OCI-LY7 (cell line): ENCODE measurements at regions not wholly inside any gene's neighbourhood (a gene's known extent, or its start where the extent isn't known, plus 50 kb on each side); places are given as distances from the start of the nearest gene placed in this dataset.

Experiments used
- BruUV-seq: library from RNA; stranded (reverse); fragments of 400-500 nt; replicated peaks from 2 replicates; lab custom pipeline; 2021; lab: Mats Ljungman, UMichigan
- CTCF ChIA-PET: fragments of 300-600 bp; sonication (Branson Sonifier 250); formaldehyde crosslinking; loops from one replicate; lab custom pipeline; 2022; ENCODE audit warnings: antibody characterized with exemption; ENCODE audit not compliant: unreplicated experiment; lab: Charles Lee
- POLR2A ChIA-PET: fragments of 300-600 bp; sonication (Branson Sonifier 250); formaldehyde crosslinking; loops from one replicate; lab custom pipeline; 2022; ENCODE audit warnings: antibody characterized with exemption; lab: Charles Lee
- DNase-seq: peaks from one replicate; pipeline ENCODE4 v3.0.0-alpha.2; 2015; ENCODE audit warnings: low spot score
- H2AFZ ChIP-seq: fragments of 200-600 bp; sonication (generic), shearing (Covaris generic); 2 replicates; pipeline ENCODE4 v1.6.1; 2014; ENCODE audit warnings: mild to moderate bottlenecking, antibody characterized with exemption, low read length, moderate library complexity
- H3K27ac ChIP-seq: fragments of 200-600 bp; sonication (generic); 2 replicates; pipeline ENCODE4 v1.5.1; 2014; ENCODE audit warnings: mixed run types, low read depth, mild to moderate bottlenecking, moderate library complexity, low read length, inconsistent platforms; ENCODE audit not compliant: poor library complexity, severe bottlenecking
- H3K36me3 ChIP-seq: fragments of 200-600 bp; sonication (generic); 2 replicates; pipeline ENCODE4 v1.6.1; 2014; ENCODE audit warnings: mild to moderate bottlenecking, antibody characterized with exemption, low read length, moderate library complexity, mixed read lengths; ENCODE audit not compliant: insufficient read depth
- H3K4me1 ChIP-seq: fragments of 200-600 bp; sonication (generic); 2 replicates; pipeline ENCODE4 v1.5.1; 2014; ENCODE audit warnings: mild to moderate bottlenecking, low read length; ENCODE audit not compliant: insufficient read depth, poor library complexity, severe bottlenecking
- H3K4me2 ChIP-seq: fragments of 200-600 bp; sonication (generic); 2 replicates; pipeline ENCODE4 v1.6.1; 2014; ENCODE audit warnings: mild to moderate bottlenecking, low read length
- H3K4me3 ChIP-seq: fragments of 200-600 bp; sonication (generic); 2 replicates; pipeline ENCODE4 v1.5.1; 2014; ENCODE audit warnings: mild to moderate bottlenecking, low read depth, low read length; ENCODE audit not compliant: poor library complexity, severe bottlenecking
- H3K79me2 ChIP-seq: fragments of 200-600 bp; sonication (generic); 2 replicates; pipeline ENCODE4 v1.6.1; 2016; ENCODE audit warnings: low read depth, mild to moderate bottlenecking, low read length, moderate library complexity, mixed read lengths; ENCODE audit not compliant: insufficient read depth
- H3K9me2 ChIP-seq: fragments of 200-600 bp; sonication (generic); 2 replicates; pipeline ENCODE4 v1.6.1; 2016; ENCODE audit warnings: mild to moderate bottlenecking, low read length, mixed read lengths; ENCODE audit not compliant: insufficient read depth
- H3K9me3 ChIP-seq: fragments of 200-600 bp; sonication (generic); 2 replicates; pipeline ENCODE4 v1.6.1; 2014; ENCODE audit warnings: mild to moderate bottlenecking, mixed run types, low read length, mixed read lengths
- H4K20me1 ChIP-seq: fragments of 200-600 bp; sonication (generic); 2 replicates; pipeline ENCODE4 v1.6.1; 2014; ENCODE audit warnings: mild to moderate bottlenecking, antibody characterized with exemption, low read length, moderate library complexity, mixed read lengths; ENCODE audit not compliant: insufficient read depth
- EZH2phosphoT487 ChIP-seq: fragments of 200-600 bp; sonication (generic); IDR thresholded peaks from 2 replicates; pipeline ENCODE4 v1.6.1; 2018; ENCODE audit warnings: low read depth, borderline replicate concordance, mild to moderate bottlenecking, mixed run types, antibody characterized with exemption, low read length, moderate library complexity, mixed read lengths
- intact Hi-C: fragments of 100-400 bp; cut with micrococcal nuclease; formaldehyde crosslinking; loops from one replicate; pipeline ENCODE4 v1.10.0; 2022; ENCODE audit not compliant: unreplicated experiment
- TF ChIP-seq, protein P1 (sequence below): fragments of 200-600 bp; sonication (generic); conservative IDR thresholded peaks from 2 replicates; pipeline ENCODE4 v1.5.1; 2014; ENCODE audit warnings: mild to moderate bottlenecking, antibody characterized with exemption, low read length, moderate library complexity, mixed read lengths

DNA sequence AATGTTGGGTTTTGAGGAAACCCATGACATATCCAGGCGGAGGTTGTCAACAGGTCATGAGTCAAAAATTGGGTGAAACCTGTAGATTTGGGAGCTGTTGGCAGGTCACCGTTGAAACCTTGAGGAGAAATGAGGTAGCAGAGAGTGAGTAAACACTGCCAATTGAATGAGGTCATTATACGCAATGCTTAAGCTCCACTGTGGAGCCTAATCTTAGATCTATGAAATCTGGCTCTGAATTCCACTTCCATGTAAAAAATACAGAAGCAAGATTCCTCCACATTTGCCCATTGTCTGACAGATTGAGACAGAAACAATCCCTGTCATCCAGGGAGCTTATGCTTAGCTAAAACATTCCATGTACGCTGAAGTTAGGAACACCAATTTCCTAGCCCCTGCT is 76.0 kb upstream of the IL6 start:
- BruUV-seq: no TSS peak
- Histone ChIP-seq H3K27ac (no peak overlapping the region), H3K4me3 (no peak overlapping the region), H3K9me3 (peaks cover 8% of the 10 kb centered on the region; the same call in 1 of the 2 replicates), H3K9me2 (no peaks in the 10 kb centered on the region), H3K79me2 (no peaks in the 10 kb centered on the region), H2AFZ (no peak overlapping the region), H3K36me3 (no peaks in the 10 kb centered on the region), H4K20me1 (no peaks in the 10 kb centered on the region), H3K4me2 (no peak overlapping the region), H3K4me1 (no peaks in the 10 kb centered on the region)
- POLR2A ChIA-PET: interaction anchor here (0.6 kb wide), 1 partner anchor 16 kb away, joined by 4 read pairs; no protein-coding TSS in a partner anchor
- intact Hi-C loops: no loop called here
- DNase-seq: no peak
- CTCF ChIA-PET: no interaction called here
- no peak for TF ChIP-seq EZH2phosphoT487
- TF ChIP-seq, protein P1, sequence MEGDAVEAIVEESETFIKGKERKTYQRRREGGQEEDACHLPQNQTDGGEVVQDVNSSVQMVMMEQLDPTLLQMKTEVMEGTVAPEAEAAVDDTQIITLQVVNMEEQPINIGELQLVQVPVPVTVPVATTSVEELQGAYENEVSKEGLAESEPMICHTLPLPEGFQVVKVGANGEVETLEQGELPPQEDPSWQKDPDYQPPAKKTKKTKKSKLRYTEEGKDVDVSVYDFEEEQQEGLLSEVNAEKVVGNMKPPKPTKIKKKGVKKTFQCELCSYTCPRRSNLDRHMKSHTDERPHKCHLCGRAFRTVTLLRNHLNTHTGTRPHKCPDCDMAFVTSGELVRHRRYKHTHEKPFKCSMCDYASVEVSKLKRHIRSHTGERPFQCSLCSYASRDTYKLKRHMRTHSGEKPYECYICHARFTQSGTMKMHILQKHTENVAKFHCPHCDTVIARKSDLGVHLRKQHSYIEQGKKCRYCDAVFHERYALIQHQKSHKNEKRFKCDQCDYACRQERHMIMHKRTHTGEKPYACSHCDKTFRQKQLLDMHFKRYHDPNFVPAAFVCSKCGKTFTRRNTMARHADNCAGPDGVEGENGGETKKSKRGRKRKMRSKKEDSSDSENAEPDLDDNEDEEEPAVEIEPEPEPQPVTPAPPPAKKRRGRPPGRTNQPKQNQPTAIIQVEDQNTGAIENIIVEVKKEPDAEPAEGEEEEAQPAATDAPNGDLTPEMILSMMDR: no peak

DNA sequence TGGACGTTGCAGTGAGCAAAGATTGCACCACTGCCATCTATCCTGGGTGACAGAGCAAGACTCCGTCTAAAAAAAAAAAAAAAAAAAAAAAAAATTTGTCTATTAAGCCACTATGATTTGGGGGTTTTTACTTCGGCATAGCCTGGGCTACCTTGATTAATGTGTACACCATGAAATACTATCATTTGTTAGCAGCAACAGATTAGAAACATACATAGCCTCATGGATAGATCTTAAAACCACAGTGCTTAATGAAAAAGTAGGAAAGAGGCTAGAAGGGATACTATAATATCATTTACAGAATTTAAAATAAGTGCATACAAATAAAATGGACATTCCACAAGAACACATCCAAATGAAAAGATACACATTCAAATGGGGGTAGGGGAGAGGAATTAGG is 77.3 kb upstream of the IL6 start:
- Histone ChIP-seq H3K27ac (no peak overlapping the region), H4K20me1 (no peaks in the 10 kb centered on the region), H2AFZ (no peak overlapping the region), H3K79me2 (no peaks in the 10 kb centered on the region), H3K4me3 (no peak overlapping the region), H3K9me2 (no peaks in the 10 kb centered on the region), H3K4me2 (no peak overlapping the region), H3K4me1 (no peaks in the 10 kb centered on the region), H3K9me3 (peaks cover 17% of the 10 kb centered on the region; the same call in 1 of the 2 replicates), H3K36me3 (no peaks in the 10 kb centered on the region)
- CTCF ChIA-PET: no interaction called here
- no peak for TF ChIP-seq EZH2phosphoT487
- no TSS peak for BruUV-seq
- no peak for DNase-seq
- POLR2A ChIA-PET: interaction anchor here (0.7 kb wide), 2 partner anchors 16 to 409 kb away, joined by 4 to 5 read pairs; no protein-coding TSS in a partner anchor
- intact Hi-C loops: no loop called here

DNA sequence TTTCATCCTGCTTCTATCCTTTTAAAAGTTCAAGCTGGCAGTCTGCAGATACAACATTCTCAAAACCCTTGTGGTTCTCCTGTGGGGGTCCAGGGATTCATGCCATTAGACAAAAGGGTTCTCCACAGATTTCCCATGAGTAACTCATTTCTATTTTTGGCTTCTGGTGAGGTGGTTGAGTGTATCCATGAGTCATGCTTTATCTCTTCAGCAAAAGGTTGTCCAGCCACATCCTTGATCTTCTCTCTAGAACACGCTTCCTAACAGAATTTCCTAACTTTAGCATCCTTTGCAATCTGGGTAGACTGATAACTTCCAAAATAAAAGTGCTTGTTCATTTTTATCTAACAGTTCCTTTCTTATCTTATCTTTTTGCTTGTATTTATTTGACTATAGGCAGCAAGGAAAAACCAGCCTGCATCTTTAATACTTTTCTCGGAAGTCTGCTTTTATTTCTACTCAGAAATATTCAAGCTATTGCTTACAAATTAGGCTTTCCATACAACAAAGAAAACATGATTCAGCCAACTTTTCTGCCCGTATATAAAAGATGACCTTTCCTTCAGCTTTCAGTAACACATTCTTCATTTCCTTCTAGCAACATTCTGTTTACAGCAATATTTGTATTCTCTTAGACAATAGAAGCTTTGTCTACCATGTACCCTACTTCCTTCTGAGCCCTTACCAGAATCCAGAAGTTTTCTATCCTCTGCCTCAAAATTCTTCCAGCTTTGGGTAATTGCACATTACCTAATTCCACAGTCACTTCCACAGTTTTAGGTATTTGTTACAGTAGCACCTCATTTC is 79.3 kb upstream of the IL6 start:
- TF ChIP-seq, protein P1: no peak
- TF ChIP-seq EZH2phosphoT487: no peak
- Histone ChIP-seq H2AFZ (no peak overlapping the region), H3K9me3 (peaks cover 17% of the 10 kb centered on the region; the same call in 1 of the 2 replicates), H3K27ac (no peak overlapping the region), H3K79me2 (no peaks in the 10 kb centered on the region), H3K4me1 (no peaks in the 10 kb centered on the region), H3K36me3 (no peaks in the 10 kb centered on the region), H4K20me1 (no peaks in the 10 kb centered on the region), H3K9me2 (no peaks in the 10 kb centered on the region), H3K4me3 (no peak overlapping the region), H3K4me2 (no peak overlapping the region)
- BruUV-seq: no TSS peak
- CTCF ChIA-PET: no interaction called here
- POLR2A ChIA-PET: no interaction called here
- intact Hi-C loops: no loop called here
- DNase-seq: no peak
